KOPT-K1 (cell line): ENCODE measurements at regions not wholly inside any gene's neighbourhood (a gene's known extent, or its start where the extent isn't known, plus 50 kb on each side); places are given as distances from the start of the nearest gene placed in this dataset.

Experiments
- H3K27ac ChIP-seq: fragments of 200-600 bp; sonication (generic); 2 replicates; pipeline ENCODE4 v1.5.1; 2016; ENCODE audit warnings: antibody characterized with exemption, mild to moderate bottlenecking, low read depth, low read length; ENCODE audit not compliant: poor library complexity, severe bottlenecking
- H3K36me3 ChIP-seq: fragments of 200-600 bp; sonication (generic); 2 replicates; pipeline ENCODE4 v1.5.1; 2017; ENCODE audit warnings: antibody characterized with exemption, mild to moderate bottlenecking, low read length, moderate library complexity; ENCODE audit not compliant: insufficient read depth
- H3K9me3 ChIP-seq: fragments of 200-600 bp; sonication (generic); 2 replicates; pipeline ENCODE4 v1.5.1; 2017; ENCODE audit warnings: antibody characterized with exemption, low read length, mild to moderate bottlenecking; ENCODE audit not compliant: insufficient read depth, poor library complexity, severe bottlenecking

DNA sequence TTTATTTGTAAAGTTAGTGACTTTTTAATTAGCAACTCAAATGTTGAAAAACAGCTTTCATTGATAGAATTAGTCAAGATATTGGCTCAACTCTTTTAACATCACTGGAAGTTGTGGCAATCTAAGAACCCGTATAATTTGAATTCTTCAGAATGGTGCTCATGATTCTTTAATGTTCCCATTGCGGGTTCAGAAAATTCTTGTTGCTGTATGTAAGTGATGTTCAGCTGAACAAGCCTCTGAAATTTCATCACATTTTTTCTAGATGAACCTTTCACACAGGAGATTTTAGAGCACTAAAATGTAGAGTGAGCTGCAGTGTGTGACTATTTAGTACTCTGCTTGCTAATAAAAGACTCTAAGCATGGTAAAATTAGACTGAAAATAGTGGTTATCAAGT, 1317.7 kb downstream of the FSTL5 start:
- H3K27ac ChIP-seq, result no peak overlapping the region
- H3K36me3 ChIP-seq, result no peaks in the 10 kb centered on the region
- no peaks in the 10 kb centered on the region for H3K9me3 ChIP-seq

DNA sequence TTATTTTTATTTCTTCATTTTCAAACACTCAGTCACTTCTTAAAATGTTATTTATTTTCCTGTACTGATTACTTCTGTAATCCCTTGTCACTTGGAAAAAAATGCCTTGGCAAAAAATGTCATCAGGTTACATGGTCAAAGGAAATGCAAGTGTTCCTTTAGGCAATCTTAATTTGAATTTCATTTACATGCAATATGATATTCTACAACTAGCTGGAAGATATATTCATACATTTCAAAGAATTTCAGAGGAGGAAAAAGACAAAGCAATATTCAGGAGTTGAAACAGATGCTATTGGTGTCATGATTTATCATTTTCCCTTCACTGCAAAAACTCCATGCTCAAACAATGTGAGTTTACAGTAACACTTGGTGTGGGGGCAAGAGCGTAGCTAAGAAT, 1316.6 kb downstream of the FSTL5 start:
- H3K36me3 ChIP-seq, result no peaks in the 10 kb centered on the region
- no peaks in the 10 kb centered on the region for H3K9me3 ChIP-seq
- H3K27ac ChIP-seq, result no peak overlapping the region

DNA sequence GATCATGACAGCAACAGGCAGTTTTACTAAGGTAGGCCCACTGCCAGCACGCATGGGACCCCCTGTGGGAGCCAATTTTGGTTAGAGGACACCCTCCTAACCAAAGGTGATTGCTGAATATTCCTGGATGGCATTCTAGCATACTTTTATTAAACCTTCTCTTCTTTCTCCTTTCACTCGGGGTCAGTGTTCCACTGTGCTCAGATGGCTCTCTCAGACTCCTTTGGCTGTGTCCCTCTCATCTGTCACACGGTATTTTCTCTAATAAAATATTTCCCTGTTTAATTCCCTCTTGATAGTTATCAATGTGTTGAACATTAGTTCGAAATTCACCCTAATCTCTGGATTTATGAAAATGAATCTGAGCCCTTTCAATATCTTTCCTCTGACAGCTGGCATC, 1315.3 kb downstream of the FSTL5 start:
- no peaks in the 10 kb centered on the region for H3K9me3 ChIP-seq
- no peaks in the 10 kb centered on the region for H3K36me3 ChIP-seq
- no peak overlapping the region for H3K27ac ChIP-seq

GRCh38 chr4:160848901-160849760, 1314.7 kb downstream of the FSTL5 start:
- H3K36me3 ChIP-seq, result no peaks in the 10 kb centered on the region
- no peaks in the 10 kb centered on the region for H3K9me3 ChIP-seq
- no peak overlapping the region for H3K27ac ChIP-seq

- Histone ChIP-seq H3K27ac (no peak overlapping the region), H3K36me3 (no peaks in the 10 kb centered on the region), H3K9me3 (no peaks in the 10 kb centered on the region)
Observed at GRCh38 chr4:160864253-160864652, 1299.5 kb downstream of the FSTL5 start.

- Histone ChIP-seq H3K36me3 (no peaks in the 10 kb centered on the region), H3K9me3 (no peaks in the 10 kb centered on the region), H3K27ac (no peak overlapping the region)
Observed at GRCh38 chr4:160869899-160870298, 1293.9 kb downstream of the FSTL5 start.

- no peak overlapping the region for H3K27ac ChIP-seq
- no peaks in the 10 kb centered on the region for H3K9me3 ChIP-seq
- H3K36me3 ChIP-seq, result no peaks in the 10 kb centered on the region
Observed at GRCh38 chr4:160872491-160872890, 1291.3 kb downstream of the FSTL5 start.

GRCh38 chr4:160877087-160877790, 1286.6 kb downstream of the FSTL5 start:
- no peaks in the 10 kb centered on the region for H3K9me3 ChIP-seq
- H3K36me3 ChIP-seq, result no peaks in the 10 kb centered on the region
- H3K27ac ChIP-seq, result no peak overlapping the region

DNA sequence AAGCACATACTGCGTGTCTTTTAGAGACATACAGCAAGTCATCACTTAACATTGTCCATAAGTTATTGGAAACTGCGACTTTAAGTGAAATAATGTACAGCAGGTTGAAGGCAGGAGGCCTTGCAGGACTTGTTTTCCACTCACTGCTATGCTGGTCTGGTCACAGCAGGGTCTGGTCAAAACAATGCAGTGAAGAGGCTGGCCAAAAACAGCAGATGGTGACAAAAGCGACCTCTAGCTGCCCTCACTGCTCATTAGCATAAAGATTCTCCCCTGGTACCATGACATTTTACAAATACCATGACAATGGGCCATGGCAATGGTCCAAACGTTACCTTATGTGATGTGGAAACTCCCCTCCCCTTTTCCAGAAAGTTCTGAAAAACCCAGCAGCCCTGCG, 1283.6 kb downstream of the FSTL5 start:
- Histone ChIP-seq H3K9me3 (no peaks in the 10 kb centered on the region), H3K36me3 (no peaks in the 10 kb centered on the region), H3K27ac (no peak overlapping the region)

DNA sequence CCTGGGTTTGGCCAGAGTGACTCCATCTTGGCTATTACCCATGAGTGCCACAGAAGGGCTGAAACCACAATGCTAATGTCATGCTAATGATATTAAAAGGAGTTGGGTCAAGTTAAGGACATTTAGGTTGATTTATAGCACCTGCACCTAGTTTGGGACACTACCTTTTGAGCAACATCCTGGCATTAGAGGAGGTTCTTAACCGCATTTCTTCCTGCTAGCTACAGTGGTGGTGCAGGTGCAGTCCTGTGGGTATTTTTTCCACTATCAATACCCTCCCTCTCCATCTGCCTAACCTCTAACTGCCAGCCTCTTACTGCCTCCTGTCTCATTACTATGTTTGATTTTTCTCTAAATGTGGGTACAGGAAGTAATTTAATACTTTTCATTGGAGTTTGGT, 1276.1 kb downstream of the FSTL5 start:
- no peaks in the 10 kb centered on the region for H3K36me3 ChIP-seq
- peak overlapping the region; percentile 18 for H3K27ac ChIP-seq
- peaks cover 8% of the 10 kb centered on the region for H3K9me3 ChIP-seq

GRCh38 chr4:160894128-160894527, 1269.7 kb downstream of the FSTL5 start:
- Histone ChIP-seq H3K9me3 (no peaks in the 10 kb centered on the region), H3K27ac (no peak overlapping the region), H3K36me3 (no peaks in the 10 kb centered on the region)

- no peaks in the 10 kb centered on the region for H3K9me3 ChIP-seq
- H3K27ac ChIP-seq, result no peak overlapping the region
- H3K36me3 ChIP-seq, result no peaks in the 10 kb centered on the region
Observed at GRCh38 chr4:160894809-160895208, 1269.0 kb downstream of the FSTL5 start.

GRCh38 chr4:160927311-160927710, 1236.5 kb downstream of the FSTL5 start:
- Histone ChIP-seq H3K27ac (no peak overlapping the region), H3K9me3 (no peaks in the 10 kb centered on the region), H3K36me3 (no peaks in the 10 kb centered on the region)

- Histone ChIP-seq H3K9me3 (no peaks in the 10 kb centered on the region), H3K27ac (no peak overlapping the region), H3K36me3 (no peaks in the 10 kb centered on the region)
Observed at GRCh38 chr4:160928482-160928881, 1235.3 kb downstream of the FSTL5 start.

DNA sequence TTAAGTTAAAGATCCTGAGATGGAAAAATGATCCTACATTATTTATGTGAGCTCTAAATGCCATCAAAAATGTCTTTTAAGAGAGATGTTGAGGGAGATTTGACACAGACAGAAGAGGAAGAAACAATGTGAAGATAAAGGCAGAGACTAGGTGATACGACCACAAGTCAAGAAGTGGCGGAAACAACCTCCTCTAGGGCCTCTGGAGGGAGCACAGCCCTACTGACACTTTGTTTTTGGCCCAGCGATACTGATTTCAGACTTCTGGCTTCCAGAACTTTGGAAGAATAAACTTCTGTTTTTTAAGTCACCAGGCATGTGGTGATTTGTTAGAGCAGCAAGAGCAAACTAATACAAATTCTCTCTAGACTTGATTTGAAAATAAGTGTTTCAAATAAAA, 1216.1 kb downstream of the FSTL5 start:
- Histone ChIP-seq H3K27ac (no peak overlapping the region), H3K9me3 (no peaks in the 10 kb centered on the region), H3K36me3 (no peaks in the 10 kb centered on the region)

DNA sequence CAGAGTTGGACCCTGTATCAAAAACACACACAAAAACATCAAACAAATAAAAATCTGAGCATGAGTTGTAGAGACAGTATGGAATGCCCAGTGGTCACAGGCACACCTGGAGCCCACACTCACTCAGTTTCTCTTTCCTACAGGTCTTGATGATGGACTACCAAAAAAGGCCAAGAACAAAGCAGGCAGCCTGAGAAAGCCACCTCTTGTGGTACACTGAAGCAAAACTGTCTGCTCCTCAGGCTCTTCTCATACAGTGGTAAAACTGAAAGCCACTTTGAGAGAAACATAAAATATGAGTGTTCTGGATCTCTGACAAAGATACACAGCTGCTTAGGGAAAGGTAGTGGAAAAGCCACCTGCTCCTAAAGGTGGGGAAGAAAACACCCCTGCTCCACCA, 1206.9 kb downstream of the FSTL5 start:
- Histone ChIP-seq H3K36me3 (no peaks in the 10 kb centered on the region), H3K27ac (no peak overlapping the region), H3K9me3 (no peaks in the 10 kb centered on the region)
